Germinal center (tissue), 1 donor: ENCODE measurements at regions not wholly inside any gene's neighbourhood (a gene's known extent, or its start where the extent isn't known, plus 50 kb on each side); places are given as distances from the start of the nearest gene placed in this dataset.

Experiments used
- DNase-seq: peaks from one replicate; pipeline ENCODE4 v3.0.0; 2012; ENCODE audit warnings: mixed read lengths, low spot score

GRCh38 chr2:3100386-3100785 lies 277.2 kb downstream of the EIPR1 start:
- no peak for DNase-seq

- no peak for DNase-seq
These were observed 277.8 kb downstream of the EIPR1 start for GRCh38 chr2:3099860-3100234.

- no peak for DNase-seq
These were observed 278.3 kb downstream of the EIPR1 start for GRCh38 chr2:3099145-3099859.

GRCh38 chr2:3098231-3098630 lies 279.4 kb downstream of the EIPR1 start:
- DNase-seq, result no peak

- DNase-seq, result no peak
These were observed 279.8 kb downstream of the EIPR1 start for GRCh38 chr2:3097804-3098203.

- no peak for DNase-seq
These were observed 282.3 kb downstream of the EIPR1 start for GRCh38 chr2:3094999-3095958.

GRCh38 chr2:3094318-3094717 lies 283.3 kb downstream of the EIPR1 start:
- no peak for DNase-seq

- DNase-seq, result no peak
These were observed 285.9 kb downstream of the EIPR1 start for GRCh38 chr2:3091696-3092095.

- no peak for DNase-seq
These were observed 294.9 kb downstream of the EIPR1 start for GRCh38 chr2:3082705-3083104.

- no peak for DNase-seq
These were observed 297.4 kb downstream of the EIPR1 start for GRCh38 chr2:3079959-3080948.

GRCh38 chr2:3079466-3079865 lies 298.2 kb downstream of the EIPR1 start:
- no peak for DNase-seq

- DNase-seq, result no peak
These were observed 298.9 kb downstream of the EIPR1 start for GRCh38 chr2:3078684-3079083.

- no peak for DNase-seq
These were observed 300.6 kb downstream of the EIPR1 start for GRCh38 chr2:3076848-3077642.

- no peak for DNase-seq
These were observed 301.7 kb downstream of the EIPR1 start for GRCh38 chr2:3075991-3076340.

- DNase-seq, result no peak
These were observed 302.2 kb downstream of the EIPR1 start for GRCh38 chr2:3075316-3075990.

GRCh38 chr2:3073704-3074103 lies 303.9 kb downstream of the EIPR1 start:
- DNase-seq, result no peak

- DNase-seq, result no peak
These were observed 304.5 kb downstream of the EIPR1 start for GRCh38 chr2:3073041-3073595.

GRCh38 chr2:3071685-3072263 lies 305.8 kb downstream of the EIPR1 start:
- DNase-seq, result no peak

GRCh38 chr2:3066831-3067230 lies 310.8 kb downstream of the EIPR1 start:
- DNase-seq, result no peak

GRCh38 chr2:3065928-3066327 lies 311.7 kb downstream of the EIPR1 start:
- DNase-seq, result no peak
